ENCODE measurements at regions not wholly inside any gene's neighbourhood (a gene's known extent, or its start where the extent isn't known, plus 50 kb on each side); places are given as distances from the start of the nearest gene placed in this dataset.

DNA sequence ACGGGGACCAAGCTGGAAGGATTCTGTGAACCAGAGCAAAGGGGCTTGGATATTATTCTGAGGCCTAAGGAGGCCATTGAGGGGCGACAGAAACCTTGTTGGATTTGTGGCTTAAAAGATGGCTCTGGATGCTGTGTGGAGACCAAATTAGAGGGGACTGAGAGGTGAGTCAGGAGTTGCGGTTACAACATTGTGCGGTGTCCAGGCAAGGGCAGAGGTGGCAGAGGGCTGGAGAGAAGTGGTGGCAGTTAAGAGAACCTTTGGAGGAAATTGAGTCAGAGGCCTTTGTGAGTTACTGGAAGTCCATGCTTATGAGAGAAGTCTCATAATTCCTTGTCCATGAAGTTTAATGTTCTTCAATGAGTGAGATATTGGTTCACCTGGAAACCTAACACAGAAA is 143.2 kb downstream of the FAM43A start:
- Mint-ChIP-seq H3K4me3 (no peak overlapping the region), H3K36me3 (ENCODE audit: low read depth) (no peaks in the 10 kb centered on the region), H3K4me1 (ENCODE audit: low read depth) (no peaks in the 10 kb centered on the region), H3K27me3 (no peaks in the 10 kb centered on the region), H3K9me3 (no peaks in the 10 kb centered on the region), H3K27ac (no peak overlapping the region)
- no peak for DNase-seq

DNA sequence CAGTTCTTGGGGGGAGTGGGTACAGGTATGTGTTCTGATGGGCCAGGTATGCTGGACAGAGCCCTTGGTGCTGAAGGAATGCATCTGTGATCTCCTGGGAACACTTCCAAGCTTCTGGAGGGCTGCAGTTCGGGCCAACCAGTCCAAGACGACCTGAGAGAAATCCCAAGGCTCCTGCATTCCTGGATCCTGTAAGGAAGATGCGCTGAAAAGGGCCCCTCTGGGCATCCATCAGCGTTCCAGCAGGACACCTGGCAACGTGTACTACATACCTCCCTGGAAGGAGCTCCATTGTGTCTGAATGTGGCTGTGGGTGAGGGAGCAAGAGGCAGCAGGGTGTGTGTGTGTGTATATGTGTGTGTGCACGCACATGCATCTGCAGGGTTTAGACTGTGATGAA is 144.7 kb downstream of the FAM43A start:
- Mint-ChIP-seq H3K9me3 (no peaks in the 10 kb centered on the region), H3K4me3 (no peak overlapping the region), H3K36me3 (ENCODE audit: low read depth) (no peaks in the 10 kb centered on the region), H3K27ac (no peak overlapping the region), H3K27me3 (no peaks in the 10 kb centered on the region), H3K4me1 (ENCODE audit: low read depth) (no peaks in the 10 kb centered on the region)
- no peak for DNase-seq

DNA sequence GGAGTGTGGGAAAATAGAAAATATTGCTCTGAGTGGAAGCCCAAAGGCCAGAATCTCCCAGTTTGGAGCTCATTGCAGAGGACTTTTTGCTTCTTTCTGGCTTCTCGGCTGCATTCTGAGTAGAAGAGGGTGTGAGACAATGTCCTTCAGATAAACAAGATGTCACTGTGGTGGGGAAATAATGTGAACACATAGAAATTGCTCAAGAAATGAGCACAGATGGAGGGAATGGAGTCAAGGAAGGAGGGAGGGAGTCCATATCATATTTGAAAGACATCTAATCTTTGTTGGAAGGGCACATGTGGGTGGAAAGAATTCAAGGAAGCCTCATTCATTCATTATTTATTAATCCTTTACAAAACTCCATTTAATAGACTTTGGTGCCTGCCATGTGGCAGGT is 145.3 kb downstream of the FAM43A start:
- DNase-seq = no peak
- H3K4me1 Mint-ChIP-seq (ENCODE audit: low read depth) = no peaks in the 10 kb centered on the region
- H3K36me3 Mint-ChIP-seq (ENCODE audit: low read depth) = no peaks in the 10 kb centered on the region
- no peaks in the 10 kb centered on the region for H3K9me3 Mint-ChIP-seq
- H3K4me3 Mint-ChIP-seq = no peak overlapping the region
- H3K27me3 Mint-ChIP-seq = no peaks in the 10 kb centered on the region
- H3K27ac Mint-ChIP-seq = no peak overlapping the region

DNA sequence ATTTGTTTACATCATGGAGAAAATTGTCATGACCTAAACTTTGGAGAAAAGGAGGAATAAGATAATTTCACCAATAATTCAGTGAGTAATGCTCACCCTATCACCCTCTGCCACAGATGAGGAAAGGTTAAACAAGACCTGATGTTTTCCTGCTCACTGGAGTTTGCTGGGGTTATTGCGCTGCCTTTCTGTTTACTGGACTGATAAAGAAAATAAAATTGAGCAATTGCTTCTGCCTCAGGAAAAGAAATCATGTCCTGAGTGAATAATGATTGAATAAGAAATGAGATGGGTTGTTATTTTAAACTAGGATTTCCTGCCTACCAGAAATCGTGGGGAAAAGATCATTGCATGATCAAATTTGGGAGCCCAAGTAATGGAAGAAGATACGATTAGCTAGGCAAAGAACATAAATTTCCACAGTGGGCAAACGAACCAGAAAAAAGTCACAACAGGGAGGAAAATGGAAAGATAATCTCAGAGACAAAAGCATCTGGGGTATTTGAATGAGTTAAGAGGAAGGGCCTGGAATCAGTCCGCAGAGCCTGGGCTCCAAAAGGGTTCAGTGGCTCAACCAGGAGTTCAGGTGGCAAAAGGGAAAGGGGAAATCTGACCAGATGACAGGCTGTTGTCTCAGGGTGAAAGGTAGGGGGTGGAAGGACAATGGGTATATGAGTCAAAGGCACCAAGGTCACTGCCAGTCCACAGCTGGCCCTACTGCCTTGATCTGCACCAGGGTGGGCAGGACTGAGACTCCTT is 146.8 kb downstream of the FAM43A start:
- Mint-ChIP-seq H3K4me1 (ENCODE audit: low read depth) (no peaks in the 10 kb centered on the region), H3K27me3 (no peaks in the 10 kb centered on the region), H3K4me3 (no peak overlapping the region), H3K27ac (no peak overlapping the region), H3K9me3 (no peaks in the 10 kb centered on the region), H3K36me3 (ENCODE audit: low read depth) (no peaks in the 10 kb centered on the region)
- no peak for DNase-seq

DNA sequence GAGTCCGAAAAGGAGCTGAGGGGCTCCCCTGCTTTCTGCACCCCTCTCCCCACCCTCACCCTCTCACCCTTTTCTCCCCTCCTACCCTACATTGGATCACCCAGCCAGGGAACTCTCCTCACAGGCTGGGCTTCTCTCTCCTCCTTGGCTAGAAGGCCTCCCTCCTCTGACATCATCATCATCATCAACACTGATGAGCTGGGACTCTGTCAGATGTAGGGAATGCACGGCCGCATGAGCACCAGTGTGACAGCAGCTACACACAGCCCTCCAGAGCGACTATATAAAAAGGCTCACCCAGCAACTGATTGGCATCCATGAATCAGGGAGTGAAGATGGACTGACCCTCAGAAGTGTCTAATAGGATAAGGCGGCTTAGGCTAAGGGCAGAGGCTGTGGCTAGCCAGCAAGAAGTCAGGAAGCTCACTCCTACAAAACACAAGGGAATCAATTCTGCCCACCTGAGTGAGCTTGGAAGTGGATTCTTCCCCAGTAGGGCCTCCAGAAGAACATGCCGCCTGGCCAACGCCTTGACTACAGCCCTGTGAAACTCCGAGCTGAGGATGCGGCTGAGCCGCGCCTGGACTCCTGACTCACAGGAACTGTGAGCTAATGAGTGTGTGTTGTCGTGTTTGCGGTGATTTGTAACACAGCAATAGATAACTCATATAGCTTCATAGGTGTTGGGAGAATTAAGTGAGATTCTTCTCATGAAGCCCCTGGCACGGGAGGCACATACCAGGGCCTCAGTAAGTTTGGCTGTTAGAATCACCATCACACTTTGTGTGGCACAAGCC is 147.6 kb downstream of the FAM43A start:
- no peaks in the 10 kb centered on the region for H3K9me3 Mint-ChIP-seq
- no peaks in the 10 kb centered on the region for H3K27me3 Mint-ChIP-seq
- no peak for DNase-seq
- no peak overlapping the region for H3K27ac Mint-ChIP-seq
- no peaks in the 10 kb centered on the region for H3K36me3 Mint-ChIP-seq (ENCODE audit: low read depth)
- H3K4me3 Mint-ChIP-seq = no peak overlapping the region
- no peaks in the 10 kb centered on the region for H3K4me1 Mint-ChIP-seq (ENCODE audit: low read depth)

DNA sequence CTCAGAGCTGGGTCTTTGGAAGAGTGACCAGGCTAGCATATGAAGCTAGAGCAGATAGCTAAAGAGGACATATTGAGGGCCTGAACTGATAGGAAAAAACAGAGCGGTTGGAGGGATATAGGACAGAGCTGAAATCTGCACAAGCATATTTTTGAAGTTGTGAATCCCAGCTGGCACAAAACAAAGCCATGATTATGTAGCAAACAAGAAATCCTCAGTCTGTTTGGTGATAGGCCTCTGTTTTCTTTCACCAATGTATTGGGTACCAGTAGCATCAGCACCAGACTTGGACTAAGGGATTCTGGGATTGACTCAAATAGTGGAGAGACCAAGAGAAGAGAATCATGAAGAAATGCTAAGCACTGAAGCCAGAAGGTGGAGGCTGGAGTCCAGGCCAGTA is 151.0 kb downstream of the FAM43A start:
- H3K36me3 Mint-ChIP-seq (ENCODE audit: low read depth) = no peaks in the 10 kb centered on the region
- no peaks in the 10 kb centered on the region for H3K27me3 Mint-ChIP-seq
- no peaks in the 10 kb centered on the region for H3K9me3 Mint-ChIP-seq
- H3K4me1 Mint-ChIP-seq (ENCODE audit: low read depth) = no peaks in the 10 kb centered on the region
- H3K27ac Mint-ChIP-seq = no peak overlapping the region
- H3K4me3 Mint-ChIP-seq = no peak overlapping the region
- no peak for DNase-seq

DNA sequence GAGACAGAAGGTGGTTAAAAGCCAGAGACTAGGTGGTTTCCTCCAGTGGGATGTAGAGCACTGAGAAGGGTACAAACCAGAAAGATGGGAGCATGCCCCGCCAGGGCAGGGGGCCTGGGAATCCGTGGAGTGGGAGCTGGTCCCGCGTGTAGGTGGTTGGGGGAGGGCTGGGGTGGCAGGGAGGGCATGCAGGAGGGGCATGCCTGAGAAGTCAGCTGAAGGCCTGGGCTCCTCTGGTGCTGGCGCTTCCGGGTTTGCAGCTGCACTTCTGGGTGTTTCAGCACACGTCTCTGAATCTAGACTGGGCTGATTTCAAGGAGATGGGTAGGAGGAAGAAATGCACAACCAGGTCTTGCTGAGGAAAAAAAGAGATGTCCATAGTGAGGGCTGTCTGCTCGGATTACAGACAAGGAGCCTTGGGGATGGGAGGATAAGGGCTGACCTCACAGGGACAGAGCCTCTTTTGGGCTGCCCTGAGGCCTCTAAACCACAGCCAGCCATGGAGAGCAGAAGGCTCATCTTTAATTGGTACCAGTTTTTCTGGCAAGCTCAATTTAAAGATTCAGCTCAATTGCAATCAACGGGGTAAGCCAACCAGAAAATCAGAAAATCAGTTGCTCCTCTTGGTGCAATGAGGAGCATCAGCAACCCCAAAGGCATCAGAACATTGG is 151.9 kb downstream of the FAM43A start:
- Mint-ChIP-seq H3K36me3 (ENCODE audit: low read depth) (no peaks in the 10 kb centered on the region), H3K4me3 (no peak overlapping the region)

DNA sequence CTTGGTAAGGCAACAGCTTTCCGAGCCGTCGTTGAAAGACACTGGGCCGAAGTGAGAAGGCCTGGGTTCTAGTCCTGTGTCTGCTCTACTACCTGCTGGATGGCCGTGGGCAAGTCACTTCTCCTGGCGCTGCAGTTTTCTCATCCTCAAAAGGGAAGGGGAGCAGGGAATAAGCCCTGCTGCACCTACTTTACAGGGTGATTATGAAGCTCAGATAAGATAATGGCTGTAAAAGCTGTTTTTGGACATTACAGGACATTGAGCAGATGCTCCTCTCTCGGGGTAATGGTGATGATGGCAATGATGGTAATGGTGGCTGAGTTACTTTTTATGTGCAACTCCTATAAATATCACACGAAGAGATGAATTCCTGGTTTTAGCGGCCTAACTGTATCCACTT is 152.6 kb downstream of the FAM43A start:
- Mint-ChIP-seq H3K36me3 (ENCODE audit: low read depth) (no peaks in the 10 kb centered on the region), H3K27me3 (no peaks in the 10 kb centered on the region)

More for the DNA sequence above, 151.9 kb downstream of the FAM43A start:
- Mint-ChIP-seq H3K27ac (no peak overlapping the region), H3K9me3 (no peaks in the 10 kb centered on the region), H3K4me1 (ENCODE audit: low read depth) (no peaks in the 10 kb centered on the region), H3K27me3 (no peaks in the 10 kb centered on the region)
- no peak for DNase-seq

DNA sequence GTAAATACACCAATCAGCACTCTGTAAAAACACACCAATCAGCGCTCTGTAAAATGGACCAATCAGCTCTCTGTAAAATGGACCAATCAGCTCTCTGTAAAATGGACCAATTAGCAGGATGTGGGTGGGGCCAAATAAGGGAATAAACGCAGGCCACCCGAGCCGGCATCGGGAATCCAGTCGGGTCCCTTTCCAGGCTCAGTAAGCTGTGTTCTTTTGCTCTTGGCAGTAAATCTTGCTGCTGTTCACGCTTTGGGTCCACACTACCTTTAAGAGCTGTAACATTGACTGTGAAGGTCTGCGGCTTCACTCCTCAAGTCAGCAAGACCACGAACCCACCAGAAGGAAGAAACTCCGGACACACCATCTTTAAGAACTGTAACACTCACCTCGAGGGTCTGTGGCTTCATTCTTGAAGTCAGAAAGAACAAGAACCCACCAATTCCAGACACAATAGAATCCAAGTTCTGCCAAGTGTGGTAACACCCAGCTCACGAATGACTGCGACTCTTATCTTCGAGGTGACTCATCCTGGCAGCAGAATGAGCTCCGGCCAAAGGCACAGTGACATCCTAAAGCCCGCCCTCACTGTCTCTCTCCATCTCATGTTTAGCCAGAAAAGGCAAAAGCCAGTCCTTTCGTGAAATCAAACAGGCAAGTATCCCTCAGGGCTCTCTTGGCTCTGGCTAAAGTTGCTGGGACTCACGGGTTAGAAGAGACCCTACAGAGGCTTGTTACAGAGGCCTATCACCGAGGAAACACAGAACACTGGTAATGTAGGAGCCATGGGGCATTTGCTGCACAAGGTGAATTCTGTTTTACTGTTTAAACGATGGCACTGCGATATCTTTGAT is 155.2 kb downstream of the FAM43A start:
- H3K9me3 Mint-ChIP-seq = no peaks in the 10 kb centered on the region
- no peaks in the 10 kb centered on the region for H3K27me3 Mint-ChIP-seq
- H3K36me3 Mint-ChIP-seq (ENCODE audit: low read depth) = no peaks in the 10 kb centered on the region
- DNase-seq = no peak
- H3K27ac Mint-ChIP-seq = no peak overlapping the region
- no peak overlapping the region for H3K4me3 Mint-ChIP-seq
- H3K4me1 Mint-ChIP-seq (ENCODE audit: low read depth) = no peaks in the 10 kb centered on the region

More for the DNA sequence above, 152.6 kb downstream of the FAM43A start:
- Mint-ChIP-seq H3K4me3 (no peak overlapping the region), H3K4me1 (ENCODE audit: low read depth) (no peaks in the 10 kb centered on the region), H3K9me3 (no peaks in the 10 kb centered on the region), H3K27ac (no peak overlapping the region)
- no peak for DNase-seq

DNA sequence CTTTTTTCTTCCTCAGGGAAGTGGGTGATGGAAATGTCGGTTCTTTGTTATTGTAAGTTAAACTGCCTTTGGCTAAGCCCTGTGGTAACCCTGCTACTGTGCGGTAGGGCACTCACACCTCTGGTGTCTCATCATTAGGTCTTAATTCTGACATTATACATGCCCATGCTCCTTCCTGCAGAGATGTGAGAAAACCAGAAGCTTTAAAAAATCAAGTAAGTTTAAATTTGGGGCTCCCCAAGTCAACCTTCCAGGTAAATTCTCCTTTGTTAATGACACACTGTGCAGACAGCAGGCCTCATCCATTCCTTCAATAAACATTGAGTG is 155.8 kb downstream of the FAM43A start:
- H3K9me3 Mint-ChIP-seq = no peaks in the 10 kb centered on the region
- no peak overlapping the region for H3K27ac Mint-ChIP-seq
- H3K27me3 Mint-ChIP-seq = no peaks in the 10 kb centered on the region
- no peaks in the 10 kb centered on the region for H3K36me3 Mint-ChIP-seq (ENCODE audit: low read depth)
- H3K4me1 Mint-ChIP-seq (ENCODE audit: low read depth) = no peaks in the 10 kb centered on the region
- no peak for DNase-seq
- H3K4me3 Mint-ChIP-seq = no peak overlapping the region

DNA sequence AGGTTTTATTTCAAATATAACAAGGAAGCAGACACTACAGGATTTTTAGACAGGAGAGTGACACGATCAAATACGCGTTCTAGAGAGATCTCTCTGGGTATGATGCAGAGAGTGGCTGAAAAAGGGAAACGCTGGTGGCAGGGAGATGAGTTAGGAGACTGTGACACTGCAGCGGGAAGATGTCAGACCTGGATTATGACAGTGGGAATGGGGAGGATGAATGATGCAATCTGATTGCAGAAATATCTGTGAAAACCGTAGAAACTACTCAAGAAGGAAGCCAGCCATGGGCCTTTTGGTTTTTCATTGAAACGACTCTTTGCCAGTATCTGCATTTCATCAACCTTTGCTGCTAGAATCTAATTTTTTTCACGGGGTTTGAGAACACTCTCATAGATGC is 157.9 kb downstream of the FAM43A start:
- H3K36me3 Mint-ChIP-seq (ENCODE audit: low read depth) = no peaks in the 10 kb centered on the region
- H3K27ac Mint-ChIP-seq = no peak overlapping the region
- H3K4me3 Mint-ChIP-seq = no peak overlapping the region
- no peaks in the 10 kb centered on the region for H3K4me1 Mint-ChIP-seq (ENCODE audit: low read depth)
- no peaks in the 10 kb centered on the region for H3K27me3 Mint-ChIP-seq
- DNase-seq = no peak
- H3K9me3 Mint-ChIP-seq = no peaks in the 10 kb centered on the region

DNA sequence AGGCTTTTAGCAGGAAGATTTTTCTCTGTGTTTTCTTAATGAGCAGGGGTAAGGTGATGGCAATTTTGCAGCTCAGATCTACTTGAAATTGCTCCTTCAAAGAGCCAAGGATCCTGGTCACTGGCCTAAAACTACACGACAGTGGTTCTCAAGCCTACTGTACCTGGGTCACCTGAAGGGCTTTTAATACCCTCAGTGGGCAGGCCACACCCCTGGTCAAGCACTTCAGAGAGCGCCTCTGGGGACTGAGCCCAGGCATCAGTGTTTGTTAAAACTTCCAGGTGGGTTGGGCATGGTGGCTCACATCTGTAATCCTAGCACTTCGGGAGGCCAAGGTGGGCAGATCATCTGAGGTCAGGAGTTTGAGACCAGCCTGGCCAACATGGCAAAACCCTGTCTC is 158.4 kb downstream of the FAM43A start:
- no peak overlapping the region for H3K27ac Mint-ChIP-seq
- no peak for DNase-seq
- H3K4me3 Mint-ChIP-seq = no peak overlapping the region
- no peaks in the 10 kb centered on the region for H3K9me3 Mint-ChIP-seq
- H3K4me1 Mint-ChIP-seq (ENCODE audit: low read depth) = no peaks in the 10 kb centered on the region
- no peaks in the 10 kb centered on the region for H3K27me3 Mint-ChIP-seq
- H3K36me3 Mint-ChIP-seq (ENCODE audit: low read depth) = no peaks in the 10 kb centered on the region

DNA sequence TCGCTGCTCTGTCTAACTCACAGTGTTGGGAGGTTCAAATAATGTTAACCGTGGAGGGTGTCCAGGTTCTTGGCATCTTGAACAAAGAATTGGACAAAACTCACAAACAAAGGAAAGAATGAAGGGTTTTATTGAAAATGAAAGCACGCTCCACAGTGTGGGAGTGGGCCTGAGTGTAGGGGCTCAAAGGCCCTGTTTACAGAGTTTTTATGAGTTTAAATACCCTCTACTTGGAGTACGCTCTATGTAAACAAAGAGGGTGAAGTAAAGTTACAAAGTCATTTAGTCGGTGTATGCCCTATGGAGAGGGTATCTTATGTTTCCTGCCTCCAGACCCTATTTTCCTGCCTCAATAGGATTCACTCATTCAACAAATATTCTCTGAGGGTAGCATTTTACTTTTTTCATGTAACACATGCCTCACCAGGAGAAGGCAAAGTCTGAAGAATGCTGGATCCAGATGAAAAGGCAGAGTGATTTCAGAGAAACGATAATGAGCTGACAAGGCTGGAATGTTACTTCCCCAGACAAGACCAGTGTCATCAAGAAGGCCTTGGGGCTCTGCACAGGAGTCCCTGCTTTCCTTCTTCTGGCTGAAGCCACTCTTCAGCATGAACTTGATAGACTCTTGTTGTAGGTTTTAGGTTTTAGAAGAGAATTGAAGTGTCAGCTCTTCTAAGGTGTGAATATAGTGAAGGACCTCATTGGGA is 163.6 kb downstream of the FAM43A start:
- H3K27me3 Mint-ChIP-seq = no peaks in the 10 kb centered on the region
- no peak overlapping the region for H3K27ac Mint-ChIP-seq
- H3K4me3 Mint-ChIP-seq = no peak overlapping the region
- H3K36me3 Mint-ChIP-seq (ENCODE audit: low read depth) = no peaks in the 10 kb centered on the region
- H3K9me3 Mint-ChIP-seq = no peaks in the 10 kb centered on the region
- no peak for DNase-seq
- no peaks in the 10 kb centered on the region for H3K4me1 Mint-ChIP-seq (ENCODE audit: low read depth)

DNA sequence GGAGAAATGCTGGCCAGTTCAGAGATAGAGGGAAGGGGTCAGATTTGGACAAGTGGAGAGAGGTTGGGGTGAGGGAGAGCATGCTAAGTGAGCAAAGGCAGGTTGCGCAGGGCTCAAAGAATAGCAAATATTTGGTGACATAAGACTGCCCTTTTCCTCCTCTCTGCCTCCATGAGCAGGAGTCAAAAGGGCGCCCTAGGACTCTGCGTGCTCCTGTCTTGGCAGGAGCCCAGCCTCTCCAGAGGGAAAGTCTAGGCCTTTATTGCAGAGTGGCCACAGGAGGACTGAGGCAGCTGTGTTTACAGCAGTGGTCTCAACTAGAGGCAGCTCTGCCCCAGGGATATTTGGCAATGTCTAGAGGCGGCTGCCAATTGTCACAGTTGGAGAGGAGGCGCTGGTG is 165.6 kb downstream of the FAM43A start:
- H3K36me3 Mint-ChIP-seq (ENCODE audit: low read depth) = no peaks in the 10 kb centered on the region
- no peak overlapping the region for H3K4me3 Mint-ChIP-seq

More for the DNA sequence above, 165.6 kb downstream of the FAM43A start:
- no peaks in the 10 kb centered on the region for H3K9me3 Mint-ChIP-seq
- no peak for DNase-seq
- H3K4me1 Mint-ChIP-seq (ENCODE audit: low read depth) = no peaks in the 10 kb centered on the region
- no peak overlapping the region for H3K27ac Mint-ChIP-seq
- no peaks in the 10 kb centered on the region for H3K27me3 Mint-ChIP-seq

Data from activated T-cell treated with anti-CD3 and anti-CD28 coated beads, Interleukin-2, amount 50 U/mL, for 24 hours (primary cell).